T-helper 1 cell treated with Interleukin-12 subunit alpha and Interleukin-12 subunit beta and Interleukin-4 antibody, amounts not matched to agents 30 ng/mL and 1 ng/mL, for 36 hours (primary cell): ENCODE measurements at regions not wholly inside any gene's neighbourhood (a gene's known extent, or its start where the extent isn't known, plus 50 kb on each side); places are given as distances from the start of the nearest gene placed in this dataset.

Experiments
- intact Hi-C: fragments of 100-400 bp; cut with micrococcal nuclease; formaldehyde crosslinking; loops from one replicate; pipeline ENCODE4 v1.15.1; 2024

- intact Hi-C loops: no loop called here
These were observed 281.2 kb downstream of the RRAGC start for GRCh38 chr1:38578271-38578951.

GRCh38 chr1:38577937-38578270, 281.7 kb downstream of the RRAGC start:
- intact Hi-C loops: no loop called here

GRCh38 chr1:38577385-38577784, 282.2 kb downstream of the RRAGC start:
- intact Hi-C loops: no loop called here

GRCh38 chr1:38576241-38576640, 283.3 kb downstream of the RRAGC start:
- intact Hi-C loops: no loop called here

GRCh38 chr1:38571726-38572125, 287.8 kb downstream of the RRAGC start:
- intact Hi-C loops: no loop called here

GRCh38 chr1:38570657-38570975, 289.0 kb downstream of the RRAGC start:
- intact Hi-C loops: no loop called here

GRCh38 chr1:38569932-38570656, 289.5 kb downstream of the RRAGC start:
- intact Hi-C loops: no loop called here

GRCh38 chr1:38568061-38568857, 291.3 kb downstream of the RRAGC start:
- intact Hi-C loops: no loop called here

- intact Hi-C loops: no loop called here
These were observed 292.2 kb downstream of the RRAGC start for GRCh38 chr1:38567401-38567800.

- intact Hi-C loops: no loop called here
These were observed 294.5 kb downstream of the RRAGC start for GRCh38 chr1:38565020-38565491.

- intact Hi-C loops: no loop called here
These were observed 295.4 kb downstream of the RRAGC start for GRCh38 chr1:38563942-38564735.

- intact Hi-C loops: no loop called here
These were observed 297.8 kb downstream of the RRAGC start for GRCh38 chr1:38561725-38562124.

- intact Hi-C loops: no loop called here
These were observed 298.5 kb downstream of the RRAGC start for GRCh38 chr1:38561110-38561509.

GRCh38 chr1:38560457-38560856, 299.1 kb downstream of the RRAGC start:
- intact Hi-C loops: no loop called here

GRCh38 chr1:38559446-38560165, 300.0 kb downstream of the RRAGC start:
- intact Hi-C loops: loop anchor here (1.0 kb wide), 1 partner anchor 32 kb away; no protein-coding TSS in a partner anchor

GRCh38 chr1:38558500-38559445, 300.8 kb downstream of the RRAGC start:
- intact Hi-C loops: loop anchor here (1.0 kb wide), 1 partner anchor 31 kb away; no protein-coding TSS in a partner anchor

GRCh38 chr1:38558055-38558454, 301.5 kb downstream of the RRAGC start:
- intact Hi-C loops: no loop called here

- intact Hi-C loops: no loop called here
These were observed 304.0 kb downstream of the RRAGC start for GRCh38 chr1:38555594-38555993.

- intact Hi-C loops: no loop called here
These were observed 304.4 kb downstream of the RRAGC start for GRCh38 chr1:38555130-38555529.
